Spleen (tissue), 11 donors: ENCODE measurements at regions not wholly inside any gene's neighbourhood (a gene's known extent, or its start where the extent isn't known, plus 50 kb on each side); places are given as distances from the start of the nearest gene placed in this dataset.

ENCODE experiments used
- DNase-seq: peaks from one replicate; pipeline ENCODE4 v3.0.0-alpha.2; 2020
- H3K27ac ChIP-seq, 8 donors: fragments of 200-600 bp; sonication (generic) in 7 of 8; 1 replicate in 4 of 8; 2 replicates in 4 of 8; pipeline versions ENCODE4 v1.5.0 to v1.8.0; 2016 to 2021; ENCODE audit warnings: inconsistent platforms in 4 of 8, mild to moderate bottlenecking in 4 of 8, moderate library complexity in 1 of 8
- H3K27me3 ChIP-seq, 7 donors: fragments of 200-600 bp; sonication (generic) in 6 of 7; replicated peaks in 1 of 7; 1 replicate in 4 of 7; 2 replicates in 3 of 7; pipeline versions ENCODE4 v1.5.0 to v1.8.0; 2016 to 2021; ENCODE audit warnings: inconsistent platforms in 3 of 7, mild to moderate bottlenecking in 1 of 7
- H3K36me3 ChIP-seq, 6 donors: fragments of 200-600 bp; sonication (generic) in 5 of 6; 1 replicate in 4 of 6; 2 replicates in 2 of 6; pipeline versions ENCODE4 v1.5.0 to v1.8.0; 2016 to 2021; ENCODE audit warnings: inconsistent platforms in 2 of 6
- H3K4me1 ChIP-seq, 6 donors: fragments of 200-600 bp; sonication (generic) in 5 of 6; 1 replicate in 3 of 6; 2 replicates in 3 of 6; pipeline versions ENCODE4 v1.5.0 to v1.8.0; 2016 to 2021; ENCODE audit warnings: inconsistent platforms in 3 of 6
- H3K4me3 ChIP-seq, 8 donors: fragments of 200-600 bp; sonication (generic) in 7 of 8; 1 replicate in 4 of 8; 2 replicates in 4 of 8; pipeline versions ENCODE4 v1.5.0 to v1.8.0; 2016 to 2021; ENCODE audit warnings: inconsistent platforms in 4 of 8, mild to moderate bottlenecking in 4 of 8, moderate library complexity in 2 of 8
- H3K9me3 ChIP-seq, 8 donors: fragments of 200-600 bp; sonication (generic) in 7 of 8; 1 replicate in 4 of 8; 2 replicates in 4 of 8; pipeline versions ENCODE4 v1.5.0 to v1.8.0; 2016 to 2021; ENCODE audit warnings: inconsistent platforms in 4 of 8
- POLR2A ChIP-seq, 3 donors: fragments of 450-650 bp; IDR thresholded peaks; one replicate each; pipeline ENCODE4 v1.5.1; 2017; ENCODE audit warnings: antibody characterized with exemption in 3 of 3, mild to moderate bottlenecking in 1 of 3
- POLR2AphosphoS5 ChIP-seq, 3 donors: sonication (generic); formaldehyde crosslinking; IDR thresholded peaks; one replicate each; pipeline ENCODE4 v1.5.1; 2017; ENCODE audit warnings: antibody characterized with exemption in 3 of 3
- WGBS, 5 donors: extraction: QIAGEN DNeasy Blood & Tissue Kit in 3 of 5; methylation state at CpG; one replicate each; pipeline versions ENCODE4 v1.1.5 to v1.1.7; 2013 to 2018; 5-methylcytosine and 5-hydroxymethylcytosine counted together
- intact Hi-C: fragments of 100-400 bp; cut with DNase I; formaldehyde crosslinking; loops from one replicate; pipeline ENCODE4 v1.15.0; 2023; ENCODE audit warnings: low total_unique reads
- TF ChIP-seq, protein P1 (sequence below), 11 experiments: fragments of 200-600 bp in 7 of 11; fragments of 450-650 bp in 4 of 11; sonication (generic) in 4 of 11; IDR thresholded peaks in 8 of 11; conservative IDR thresholded peaks in 3 of 11; 1 replicate in 7 of 11; 2 replicates in 4 of 11; pipeline versions ENCODE4 v1.4.0 to v1.8.0; 2016 to 2021; ENCODE audit warnings: antibody characterized with exemption in 11 of 11, inconsistent platforms in 4 of 11, mild to moderate bottlenecking in 1 of 11
- donor health status: healthy with polysubstance abuse.
- donor health status: DM: no; HTN: no; CAD: no; lungs with moderate emphysema.
- donor health status: DM: no; HTN: no; CAD: no.
- donor health status: Bipolar disorder and iron deficiency.
- donor health status: healthy.
- donor health status: DM: no; HTN: no; CAD: no.
- donor health status: DM: yes; HTN: yes; CAD: no.

DNA sequence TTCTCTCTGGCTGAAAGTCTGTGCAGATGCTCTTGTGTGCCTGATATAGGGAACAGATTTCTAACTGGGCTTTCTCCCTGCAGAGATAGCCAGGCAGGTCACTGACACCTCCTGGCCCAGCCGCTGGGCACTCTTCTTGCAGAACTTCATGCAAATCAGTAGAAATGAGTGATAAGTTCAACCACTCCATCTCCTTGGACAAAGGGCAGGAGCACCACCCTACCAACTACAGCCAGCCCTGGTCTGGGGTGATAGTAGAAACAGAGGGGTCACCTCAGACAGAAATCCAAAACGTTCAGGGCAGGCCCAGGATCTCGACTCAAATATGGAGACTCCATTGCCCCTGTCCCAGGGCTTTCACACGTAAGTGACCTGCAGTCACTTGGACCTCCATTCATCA is 917.8 kb upstream of the ZNF722 start:
- H3K9me3 ChIP-seq: peaks cover 0 to 100% (median 53%) of the 10 kb centered on the region in 8 donors
- intact Hi-C loops: no loop called here
- 44 to 52% (median 47%) methylated on average over 4 of the region's 4 CpGs for WGBS, 5 donors

DNA sequence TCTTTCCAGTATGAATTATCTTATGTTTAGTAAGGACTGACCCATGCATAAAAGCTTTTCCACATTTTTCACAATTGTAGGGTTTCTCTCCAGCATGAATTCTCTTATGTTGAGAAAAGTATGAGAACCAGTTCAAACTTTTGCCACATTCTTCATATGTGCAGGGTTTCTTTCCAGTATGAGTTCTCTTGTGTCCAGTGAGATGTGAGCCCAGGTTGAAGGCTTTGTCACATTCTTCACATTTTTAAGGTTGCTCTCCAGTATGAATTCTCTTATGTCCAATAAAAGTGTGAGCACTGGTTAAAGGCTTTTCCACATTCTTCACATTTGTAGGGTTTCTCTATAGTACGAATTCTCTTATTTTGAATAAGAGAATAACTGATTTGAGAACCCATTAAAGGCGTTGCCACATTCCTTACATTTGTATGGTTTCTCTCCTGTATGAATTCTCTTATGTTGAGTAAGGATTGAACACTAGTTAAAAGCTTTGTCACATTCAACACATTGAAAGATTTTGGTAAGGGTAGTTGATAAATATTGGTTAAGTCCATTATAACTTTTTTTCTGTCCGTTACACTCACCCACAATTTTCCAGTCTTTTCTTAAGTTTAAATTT is 911.0 kb upstream of the ZNF722 start:
- intact Hi-C loops: no loop called here
- TF ChIP-seq POLR2A (IDR thresholded peaks at IDR 0.05): no peak
- no peak for TF ChIP-seq POLR2AphosphoS5 (IDR thresholded peaks at IDR 0.05)
- TF ChIP-seq, protein P1, sequence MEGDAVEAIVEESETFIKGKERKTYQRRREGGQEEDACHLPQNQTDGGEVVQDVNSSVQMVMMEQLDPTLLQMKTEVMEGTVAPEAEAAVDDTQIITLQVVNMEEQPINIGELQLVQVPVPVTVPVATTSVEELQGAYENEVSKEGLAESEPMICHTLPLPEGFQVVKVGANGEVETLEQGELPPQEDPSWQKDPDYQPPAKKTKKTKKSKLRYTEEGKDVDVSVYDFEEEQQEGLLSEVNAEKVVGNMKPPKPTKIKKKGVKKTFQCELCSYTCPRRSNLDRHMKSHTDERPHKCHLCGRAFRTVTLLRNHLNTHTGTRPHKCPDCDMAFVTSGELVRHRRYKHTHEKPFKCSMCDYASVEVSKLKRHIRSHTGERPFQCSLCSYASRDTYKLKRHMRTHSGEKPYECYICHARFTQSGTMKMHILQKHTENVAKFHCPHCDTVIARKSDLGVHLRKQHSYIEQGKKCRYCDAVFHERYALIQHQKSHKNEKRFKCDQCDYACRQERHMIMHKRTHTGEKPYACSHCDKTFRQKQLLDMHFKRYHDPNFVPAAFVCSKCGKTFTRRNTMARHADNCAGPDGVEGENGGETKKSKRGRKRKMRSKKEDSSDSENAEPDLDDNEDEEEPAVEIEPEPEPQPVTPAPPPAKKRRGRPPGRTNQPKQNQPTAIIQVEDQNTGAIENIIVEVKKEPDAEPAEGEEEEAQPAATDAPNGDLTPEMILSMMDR (IDR thresholded peaks at IDR 0.05 in 8 of 11, conservative IDR thresholded peaks at IDR 0.05 in 3 of 11): no peak
- no peak for DNase-seq
- no peaks in the 10 kb centered on the region for H3K4me1 ChIP-seq
- 58 to 71% (median 67%) methylated on average over 3 of the region's 3 CpGs for WGBS, 5 donors
- no peaks in the 10 kb centered on the region for H3K27me3 ChIP-seq
- peaks cover 0 to 86% (median 8%) of the 10 kb centered on the region in 8 donors for H3K9me3 ChIP-seq
- H3K27ac ChIP-seq: no peak overlapping the region
- H3K36me3 ChIP-seq: no peaks in the 10 kb centered on the region
- no peak overlapping the region for H3K4me3 ChIP-seq

More for the DNA sequence above, 917.8 kb upstream of the ZNF722 start:
- no peak overlapping the region for H3K27ac ChIP-seq
- no peaks in the 10 kb centered on the region for H3K4me1 ChIP-seq
- no peak for TF ChIP-seq POLR2A (IDR thresholded peaks at IDR 0.05)
- TF ChIP-seq, protein P1 (IDR thresholded peaks at IDR 0.05 in 8 of 11, conservative IDR thresholded peaks at IDR 0.05 in 3 of 11): no peak
- TF ChIP-seq POLR2AphosphoS5 (IDR thresholded peaks at IDR 0.05): no peak
- no peak for DNase-seq
- no peaks in the 10 kb centered on the region for H3K27me3 ChIP-seq
- no peaks in the 10 kb centered on the region for H3K36me3 ChIP-seq
- H3K4me3 ChIP-seq: no peak overlapping the region

DNA sequence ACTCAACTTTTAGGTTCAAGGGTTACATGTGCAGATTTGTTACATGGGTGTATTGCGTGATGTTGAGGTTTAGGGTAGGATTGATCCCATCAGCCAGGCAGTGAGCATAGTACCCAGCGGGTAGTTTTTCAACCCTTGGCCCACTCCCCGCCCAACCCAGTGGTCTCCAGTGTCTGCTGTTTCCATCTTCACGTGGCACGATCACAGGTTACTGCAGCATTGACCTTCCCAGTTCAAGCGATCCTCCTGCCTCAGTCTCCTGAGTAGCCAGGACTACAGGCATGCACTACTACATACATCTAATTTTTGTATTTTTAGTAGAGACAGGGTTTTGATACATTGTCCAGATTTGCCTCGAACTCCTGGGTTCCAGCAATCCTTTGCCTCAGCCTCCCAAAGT is 905.7 kb upstream of the ZNF722 start:
- intact Hi-C loops: no loop called here
- peaks cover 0 to 74% (median 4%) of the 10 kb centered on the region in 8 donors for H3K9me3 ChIP-seq
- H3K4me1 ChIP-seq: no peaks in the 10 kb centered on the region
- TF ChIP-seq, protein P1 (IDR thresholded peaks at IDR 0.05 in 8 of 11, conservative IDR thresholded peaks at IDR 0.05 in 3 of 11): no peak
- TF ChIP-seq POLR2AphosphoS5 (IDR thresholded peaks at IDR 0.05) (no peak), POLR2A (IDR thresholded peaks at IDR 0.05) (no peak)
- H3K36me3 ChIP-seq: no peaks in the 10 kb centered on the region
- no peak for DNase-seq
- 71 to 77% (median 73%) methylated on average over 7 of the region's 7 CpGs for WGBS, 5 donors
- no peak overlapping the region for H3K27ac ChIP-seq
- H3K4me3 ChIP-seq: no peak overlapping the region
- no peaks in the 10 kb centered on the region for H3K27me3 ChIP-seq

DNA sequence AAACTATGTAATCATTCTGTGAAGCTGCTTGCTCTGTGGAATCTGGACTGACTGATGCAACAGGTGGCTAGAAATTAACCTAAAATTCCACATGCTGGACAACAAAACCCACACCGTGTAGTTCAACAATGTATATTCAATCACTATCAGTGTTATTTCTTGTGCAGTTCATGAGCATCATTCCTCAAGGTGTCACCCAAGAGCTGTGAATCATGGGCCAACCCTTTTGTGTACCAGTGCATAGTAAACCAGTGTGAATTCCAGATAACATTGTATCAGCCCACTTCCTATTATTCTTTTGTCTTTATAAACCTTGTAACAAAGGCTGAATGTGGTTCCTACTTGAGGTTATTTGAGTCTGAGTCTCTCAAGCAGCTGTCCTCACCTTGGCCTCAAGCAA is 905.2 kb upstream of the ZNF722 start:
- TF ChIP-seq, protein P1 (IDR thresholded peaks at IDR 0.05 in 8 of 11, conservative IDR thresholded peaks at IDR 0.05 in 3 of 11): no peak
- TF ChIP-seq POLR2A (IDR thresholded peaks at IDR 0.05): no peak
- WGBS, 5 donors: 38 to 82% (median 65%) methylated on average over 1 of the region's 1 CpG
- intact Hi-C loops: no loop called here

More for the DNA sequence above, 905.2 kb upstream of the ZNF722 start:
- Histone ChIP-seq H3K4me3 (no peak overlapping the region), H3K9me3 (peaks cover 0 to 68% (median 2%) of the 10 kb centered on the region in 8 donors), H3K36me3 (no peaks in the 10 kb centered on the region), H3K27ac (no peak overlapping the region), H3K27me3 (no peaks in the 10 kb centered on the region), H3K4me1 (no peaks in the 10 kb centered on the region)
- DNase-seq: no peak
